NCI-H2171 (cell line): ENCODE measurements at regions not wholly inside any gene's neighbourhood (a gene's known extent, or its start where the extent isn't known, plus 50 kb on each side); places are given as distances from the start of the nearest gene placed in this dataset.
"Not testable (repeated sequence)": the region's sequence is repeated elsewhere in the genome, so short reads cannot be mapped to it uniquely, and the experiment has no call there.

Source experiments
- DNase-seq: peaks from one replicate; lab custom pipeline; 2025; lab: John Stamatoyannopoulos, UW

- not testable (repeated sequence) for DNase-seq
Measured at GRCh38 chr4:186847429-186848131, 123.9 kb upstream of the FAT1 start.

- DNase-seq: no peak
Measured at GRCh38 chr4:186848437-186848836, 124.8 kb upstream of the FAT1 start.

GRCh38 chr4:186851291-186852072, 127.8 kb upstream of the FAT1 start:
- DNase-seq: no peak

GRCh38 chr4:186852073-186852420, 128.4 kb upstream of the FAT1 start:
- no peak for DNase-seq

- DNase-seq: no peak
Measured at GRCh38 chr4:186852964-186853391, 129.3 kb upstream of the FAT1 start.

GRCh38 chr4:186854256-186854655, 130.6 kb upstream of the FAT1 start:
- DNase-seq: no peak

- no peak for DNase-seq
Measured at GRCh38 chr4:186855111-186855510, 131.5 kb upstream of the FAT1 start.

GRCh38 chr4:186857793-186858192, 134.1 kb upstream of the FAT1 start:
- DNase-seq: no peak

- DNase-seq: no peak
Measured at GRCh38 chr4:186858355-186858754, 134.7 kb upstream of the FAT1 start.

- DNase-seq: no peak
Measured at GRCh38 chr4:186859420-186859819, 135.8 kb upstream of the FAT1 start.

- DNase-seq: no peak
Measured at GRCh38 chr4:186861317-186861716, 137.7 kb upstream of the FAT1 start.

- DNase-seq: no peak
Measured at GRCh38 chr4:186871856-186872255, 148.2 kb upstream of the FAT1 start.

- not testable (repeated sequence) for DNase-seq
Measured at GRCh38 chr4:186873095-186873494, 149.4 kb upstream of the FAT1 start.

GRCh38 chr4:186875476-186875875, 151.8 kb upstream of the FAT1 start:
- no peak for DNase-seq

- DNase-seq: no peak
Measured at GRCh38 chr4:186876961-186877626, 153.4 kb upstream of the FAT1 start.

GRCh38 chr4:186878203-186878776, 154.6 kb upstream of the FAT1 start:
- DNase-seq: no peak

GRCh38 chr4:186881521-186882220, 158.0 kb upstream of the FAT1 start:
- DNase-seq: no peak

GRCh38 chr4:186882293-186882692, 158.6 kb upstream of the FAT1 start:
- no peak for DNase-seq

- DNase-seq: no peak
Measured at GRCh38 chr4:186885289-186885688, 161.6 kb upstream of the FAT1 start.

GRCh38 chr4:186886759-186887158, 163.1 kb upstream of the FAT1 start:
- DNase-seq: no peak

GRCh38 chr4:186887291-186887700, 163.6 kb upstream of the FAT1 start:
- DNase-seq: no peak

GRCh38 chr4:186887752-186888151, 164.1 kb upstream of the FAT1 start:
- no peak for DNase-seq
